ENCODE measurements at regions not wholly inside any gene's neighbourhood (a gene's known extent, or its start where the extent isn't known, plus 50 kb on each side); places are given as distances from the start of the nearest gene placed in this dataset.

DNA sequence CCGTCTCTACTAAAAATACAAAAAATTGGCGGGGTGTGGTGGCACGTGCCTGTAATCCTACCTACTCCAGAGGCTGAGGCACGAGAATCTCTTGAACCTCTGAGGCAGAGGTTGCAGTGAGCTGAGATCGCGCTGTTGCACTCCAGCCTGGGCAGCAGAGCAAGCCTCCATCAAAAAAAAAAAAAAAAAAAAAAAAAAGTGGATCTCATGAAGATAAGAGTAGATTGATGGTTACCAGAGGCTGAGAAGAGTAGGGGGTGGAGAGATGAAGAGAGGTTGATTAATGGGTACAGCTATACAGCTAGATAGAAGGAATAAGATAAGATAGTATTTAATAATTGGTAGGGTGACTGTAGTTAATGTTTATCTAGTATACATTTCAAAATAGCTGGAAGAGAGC is 65.9 kb upstream of the LRRC3B start:
- DNase-seq: no peak

DNA sequence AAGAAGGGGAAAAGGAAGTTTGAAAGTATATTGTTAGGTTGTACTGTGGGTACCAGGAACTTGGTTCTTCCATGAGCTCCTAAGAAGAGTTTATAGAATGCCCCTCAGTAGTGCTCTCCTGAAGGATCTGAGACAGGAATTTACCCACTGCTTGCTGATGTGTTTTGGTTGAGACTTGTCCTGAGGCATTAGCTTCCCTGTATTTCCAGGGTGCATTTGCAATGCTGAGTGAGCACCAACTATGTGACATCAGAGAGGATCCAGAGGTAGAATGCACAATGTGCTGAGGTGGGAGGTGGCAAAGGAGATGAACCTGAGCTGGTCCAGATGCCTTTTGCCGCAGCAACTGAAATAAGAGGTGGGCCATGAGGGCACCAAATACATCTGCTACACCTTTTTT is 64.3 kb upstream of the LRRC3B start:
- no peak for DNase-seq

DNA sequence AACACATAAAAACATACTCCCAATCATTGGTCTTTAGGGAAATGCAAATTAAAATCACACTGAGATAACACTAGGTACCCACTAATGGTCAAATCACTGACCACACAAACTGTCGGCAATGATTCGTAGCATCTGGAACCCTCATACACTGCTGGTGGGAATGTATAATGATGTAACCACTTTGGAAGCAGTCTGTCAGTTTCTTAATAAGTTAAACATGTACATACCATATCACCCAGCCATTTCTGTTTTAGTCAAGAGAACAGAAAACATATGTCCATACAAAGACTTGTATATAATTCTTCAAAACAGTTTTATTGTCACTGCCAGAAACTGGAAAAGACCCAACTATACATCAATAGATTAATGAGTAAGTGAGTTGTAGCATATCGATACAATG is 63.3 kb upstream of the LRRC3B start:
- DNase-seq: peak; percentile 1

DNA sequence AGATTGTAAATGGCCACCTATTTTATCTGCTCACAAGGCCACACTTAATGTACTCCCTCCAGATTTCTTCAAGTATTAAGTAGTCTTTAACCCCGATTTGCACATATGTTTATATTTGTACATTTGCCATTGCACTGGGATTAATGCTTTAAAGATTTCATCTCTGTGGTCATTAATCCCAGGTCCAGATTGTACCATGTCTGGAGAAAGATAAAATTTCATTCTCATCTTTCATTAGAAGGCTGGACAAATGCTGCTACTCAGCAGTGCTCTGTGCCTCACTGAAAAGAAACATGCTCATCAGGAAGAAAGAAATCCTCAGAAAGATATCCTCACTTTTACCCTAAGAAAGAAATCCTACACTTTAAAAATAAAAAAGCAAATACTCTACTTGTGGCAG is 62.5 kb upstream of the LRRC3B start:
- no peak for DNase-seq

DNA sequence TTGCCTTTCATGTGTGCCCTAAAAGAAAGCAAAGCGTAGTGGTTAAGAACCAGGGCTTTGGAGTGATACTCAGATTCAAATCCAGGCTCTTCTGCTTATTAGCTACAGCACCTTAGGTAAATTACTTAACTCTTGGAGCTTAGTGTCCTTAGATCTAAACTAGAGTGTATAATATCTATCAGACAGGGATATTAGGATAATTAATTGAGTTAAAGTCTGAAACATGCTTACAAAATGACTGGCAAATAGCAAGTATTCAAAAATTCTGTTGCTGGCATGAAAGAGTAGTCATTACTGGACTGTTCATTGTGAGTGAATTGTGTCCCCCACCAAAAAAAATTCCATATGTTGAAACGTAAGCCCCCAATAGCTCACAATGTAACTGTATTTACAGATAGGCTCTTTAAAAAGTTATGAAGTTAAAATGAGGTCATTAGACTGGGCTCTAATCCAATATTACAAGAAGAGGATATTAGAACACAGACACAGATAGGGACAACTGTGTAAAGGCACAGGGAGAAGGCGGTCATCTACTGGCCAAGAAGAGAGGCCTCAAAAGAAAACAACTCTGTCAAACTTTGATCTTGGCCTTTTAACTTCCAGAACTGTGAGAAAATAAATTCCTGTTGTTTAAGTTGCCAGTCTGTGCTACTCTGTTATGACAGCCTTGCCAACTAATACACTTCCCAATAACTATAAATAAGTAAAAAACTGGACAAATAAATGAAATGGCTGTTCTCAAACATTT is 60.4 kb upstream of the LRRC3B start:
- DNase-seq: no peak
